GM19099 (cell line): ENCODE measurements at regions not wholly inside any gene's neighbourhood (a gene's known extent, or its start where the extent isn't known, plus 50 kb on each side); places are given as distances from the start of the nearest gene placed in this dataset.

Experiments
- POLR2A ChIP-seq: IDR thresholded peaks from 3 replicates; pipeline ENCODE4 v1.6.1; 2011; ENCODE audit warnings: low read depth; ENCODE audit not compliant: insufficient read length; ENCODE audit errors: extremely low read depth

DNA sequence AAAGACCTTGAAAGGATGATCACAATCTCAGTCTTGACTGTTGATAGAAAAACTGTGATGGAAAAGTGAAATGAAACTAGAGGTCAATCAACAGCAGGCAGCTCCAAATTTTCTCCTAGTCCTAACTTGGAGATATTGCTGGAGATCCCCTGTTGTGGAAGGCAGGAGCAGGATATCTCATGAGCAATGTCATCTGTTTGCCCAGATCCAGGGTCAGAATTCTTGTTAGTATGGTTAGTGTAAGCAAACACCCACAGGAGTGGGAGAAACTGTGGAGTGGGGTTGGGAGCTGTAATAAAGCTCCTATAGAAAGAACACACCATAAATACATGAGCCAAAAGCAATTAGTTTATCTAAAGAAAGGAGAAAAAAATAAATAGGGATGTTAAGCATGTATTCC lies 169.0 kb downstream of the AKR1D1 start:
- no peak for TF ChIP-seq POLR2A

DNA sequence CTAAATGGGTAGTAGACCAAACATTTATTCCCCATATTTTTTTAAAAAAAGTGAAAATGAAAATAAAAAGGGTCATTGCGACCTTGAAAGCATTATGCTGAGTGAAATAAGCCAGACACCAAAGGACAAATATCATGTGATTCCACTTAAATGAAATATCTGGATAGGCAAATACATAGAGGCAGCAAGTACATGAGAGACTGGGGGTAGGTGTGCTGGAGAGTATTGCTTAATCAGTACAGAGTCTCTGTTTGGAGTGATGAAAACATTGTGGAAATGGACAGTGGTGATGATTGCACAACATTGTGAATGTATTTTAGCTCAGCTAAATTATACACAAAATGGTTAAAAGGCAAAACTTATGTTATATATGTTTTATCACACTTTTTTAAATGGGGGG lies 169.4 kb downstream of the AKR1D1 start:
- TF ChIP-seq POLR2A, result no peak

DNA sequence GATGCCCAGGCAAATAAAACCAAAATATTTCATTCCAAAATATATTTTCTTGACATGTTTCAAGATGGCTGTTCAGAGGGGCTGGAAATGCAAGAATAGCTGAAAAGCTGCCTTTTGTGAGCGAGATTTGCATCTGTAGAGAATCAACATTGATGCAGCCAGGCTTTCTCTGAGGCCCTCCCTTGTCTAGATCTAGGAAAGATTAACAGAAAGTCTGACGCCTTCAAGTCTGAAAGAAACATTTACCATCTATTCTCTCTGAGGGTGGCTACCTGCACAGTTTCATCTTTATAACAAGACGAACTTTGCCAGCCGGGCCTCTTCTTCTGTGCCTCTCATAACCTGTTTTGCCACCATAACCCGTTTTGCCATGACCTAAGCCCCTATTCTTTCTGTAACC lies 170.2 kb downstream of the AKR1D1 start:
- no peak for TF ChIP-seq POLR2A

DNA sequence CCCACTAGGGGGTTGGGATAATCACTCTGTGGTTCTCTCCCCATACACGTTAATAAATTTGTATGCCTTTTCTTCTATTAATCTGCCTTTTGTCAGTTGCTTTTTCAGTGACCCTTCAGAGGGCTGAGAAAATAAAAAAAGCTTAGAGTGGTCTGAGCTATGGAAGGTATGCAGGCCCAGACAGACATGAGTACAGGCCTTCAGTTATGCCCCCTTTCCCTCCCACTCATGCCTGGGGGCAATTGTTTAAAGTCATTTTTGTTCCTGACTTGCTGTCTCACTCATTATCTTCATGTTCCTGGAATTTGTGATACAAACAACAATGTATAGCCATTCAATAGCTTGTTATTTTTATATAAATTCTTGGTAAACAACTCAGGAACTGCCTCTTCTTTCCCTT lies 170.8 kb downstream of the AKR1D1 start:
- TF ChIP-seq POLR2A, result no peak

DNA sequence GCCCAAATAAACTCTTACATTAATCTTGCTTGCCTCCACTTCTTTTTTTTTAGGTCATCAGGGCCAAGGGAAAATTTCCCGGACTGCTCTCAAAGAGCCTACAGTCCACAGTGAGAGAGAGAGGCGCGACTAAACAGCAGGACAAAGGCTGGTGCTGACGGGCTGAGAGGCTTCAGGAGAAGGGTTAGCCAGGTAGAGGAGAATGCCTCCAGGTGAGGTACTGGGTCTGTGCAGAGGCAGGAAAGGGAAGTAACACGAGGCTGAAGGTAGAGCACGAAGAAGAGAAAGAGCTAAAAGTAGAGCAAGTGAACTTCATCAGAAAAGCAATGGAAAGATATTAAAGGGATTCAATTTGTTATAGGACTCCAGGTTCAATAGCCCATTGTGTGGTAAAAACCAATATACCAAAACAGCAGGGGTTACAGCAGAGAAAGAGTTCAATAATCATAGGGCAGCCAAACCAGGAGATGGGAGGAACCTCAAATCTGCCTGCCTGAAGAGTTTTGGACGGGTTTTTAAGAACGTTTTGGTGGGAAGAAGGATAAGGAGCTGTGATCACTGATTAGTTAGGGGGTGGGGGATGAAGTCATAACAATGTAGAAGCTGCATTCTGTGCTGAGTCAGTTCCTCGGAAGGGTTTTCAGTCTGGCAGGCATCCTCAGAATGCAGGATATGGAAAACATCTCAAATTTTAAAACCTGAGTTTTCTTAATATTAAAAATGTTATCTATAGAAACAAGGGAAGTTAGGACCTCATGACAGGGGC lies 171.5 kb downstream of the AKR1D1 start:
- no peak for TF ChIP-seq POLR2A

DNA sequence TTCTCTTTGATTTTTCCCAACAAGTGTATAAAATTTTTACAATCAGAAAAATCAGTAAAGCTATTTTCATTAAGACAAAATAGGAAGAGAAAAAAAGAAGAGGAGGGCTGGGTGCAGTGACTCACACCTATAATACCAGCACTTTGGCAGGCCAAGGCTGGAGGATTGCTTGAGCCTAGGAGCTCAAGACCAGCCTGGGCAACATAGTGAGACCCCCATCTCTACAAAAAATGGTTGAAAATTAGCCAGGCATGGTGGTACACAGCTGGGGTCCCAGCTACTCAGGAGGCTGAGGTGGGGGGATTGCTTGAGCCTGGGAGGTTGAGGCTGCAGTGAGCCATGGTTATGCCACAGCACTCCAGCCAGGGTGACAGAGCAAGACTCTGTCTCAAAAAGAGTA lies 172.3 kb downstream of the AKR1D1 start:
- no peak for TF ChIP-seq POLR2A

DNA sequence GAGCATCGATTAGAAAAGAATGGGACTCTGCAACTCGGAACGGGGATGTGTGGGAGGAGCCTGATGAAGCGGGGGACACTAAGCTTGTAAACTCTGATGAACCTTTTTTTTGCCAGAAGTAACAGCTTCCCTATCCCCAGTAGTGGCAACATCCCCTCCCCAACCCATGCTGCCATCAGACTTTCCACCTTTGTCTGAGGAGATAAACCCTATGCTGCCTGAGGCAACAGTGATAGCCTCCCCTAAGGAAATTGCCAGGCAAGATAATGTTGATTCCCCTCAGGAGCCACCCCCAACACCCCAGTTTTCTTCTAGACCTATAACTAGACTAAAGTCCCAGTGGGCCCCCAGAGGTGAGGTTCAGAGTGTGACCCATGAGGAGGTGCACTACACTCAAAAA lies 173.7 kb downstream of the AKR1D1 start:
- no peak for TF ChIP-seq POLR2A

DNA sequence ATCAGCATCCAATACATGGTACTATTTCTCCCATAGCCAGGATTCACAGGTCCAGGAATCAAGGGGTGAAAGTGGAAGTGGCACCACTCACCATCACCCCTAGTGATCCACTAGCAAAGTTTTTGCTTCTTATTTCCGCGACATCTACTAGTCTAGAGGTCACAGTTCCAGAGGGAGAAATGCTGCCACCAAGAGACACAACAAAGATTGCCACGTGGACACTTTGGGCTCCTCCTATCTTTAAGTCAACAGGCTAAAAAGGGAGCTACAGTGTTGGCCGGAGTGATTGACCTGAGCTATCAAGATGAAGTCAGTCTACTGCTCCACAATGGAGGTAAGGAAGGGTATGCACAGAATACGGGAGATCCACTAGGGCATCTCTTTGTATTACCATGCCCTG lies 178.2 kb downstream of the AKR1D1 start:
- TF ChIP-seq POLR2A, result no peak

DNA sequence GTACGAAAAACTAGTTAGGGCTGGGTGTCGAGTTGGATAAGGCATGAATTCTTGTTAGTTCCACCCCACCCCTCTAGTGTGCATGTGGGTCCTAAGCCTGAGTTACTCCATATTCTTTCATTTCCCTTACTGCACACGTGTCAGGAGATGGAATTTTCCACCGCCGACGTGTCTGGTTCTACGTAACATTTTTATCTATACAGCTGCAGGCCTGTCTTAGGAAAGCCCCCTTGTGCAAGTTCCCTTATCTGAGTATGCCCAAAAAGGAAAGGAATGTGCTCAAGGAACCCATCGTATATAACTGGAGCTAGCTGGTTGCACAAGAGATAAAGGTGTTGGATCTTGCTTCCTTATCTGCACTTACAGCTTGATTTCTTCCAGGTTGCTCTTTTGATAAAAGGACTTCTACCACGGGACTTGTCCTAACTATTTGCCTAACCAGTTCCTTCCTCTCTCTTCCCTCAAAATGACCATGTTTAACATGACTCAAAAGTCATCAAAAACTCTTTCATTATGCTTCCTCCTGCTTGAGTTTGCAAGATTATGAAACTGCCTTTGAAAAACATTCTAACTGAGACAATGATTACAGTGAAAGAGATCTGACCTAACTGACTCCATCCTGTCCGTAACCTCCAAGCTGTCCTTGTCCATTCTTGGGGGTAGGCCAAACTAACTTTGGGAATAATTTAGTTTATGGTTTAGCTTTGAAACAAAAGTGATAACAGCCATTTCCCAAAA lies 181.4 kb downstream of the AKR1D1 start:
- TF ChIP-seq POLR2A, result no peak

DNA sequence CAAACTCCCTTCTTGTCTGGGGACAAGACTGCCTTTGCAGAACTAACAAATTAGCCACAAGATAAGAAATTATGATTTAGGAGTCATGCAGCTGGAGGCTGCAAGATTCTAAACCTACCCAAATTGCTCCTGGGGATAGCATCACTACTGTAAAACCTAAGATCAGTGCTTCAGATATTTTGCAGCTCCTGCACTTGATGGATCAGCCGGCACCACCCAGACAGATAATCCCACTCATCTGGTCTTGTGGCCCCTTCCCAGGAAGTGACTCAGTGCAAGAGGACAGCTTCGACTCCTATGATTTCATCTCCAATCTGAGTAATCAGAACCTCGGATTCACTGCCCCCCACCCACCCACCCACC lies 181.9 kb downstream of the AKR1D1 start:
- TF ChIP-seq POLR2A, result no peak

DNA sequence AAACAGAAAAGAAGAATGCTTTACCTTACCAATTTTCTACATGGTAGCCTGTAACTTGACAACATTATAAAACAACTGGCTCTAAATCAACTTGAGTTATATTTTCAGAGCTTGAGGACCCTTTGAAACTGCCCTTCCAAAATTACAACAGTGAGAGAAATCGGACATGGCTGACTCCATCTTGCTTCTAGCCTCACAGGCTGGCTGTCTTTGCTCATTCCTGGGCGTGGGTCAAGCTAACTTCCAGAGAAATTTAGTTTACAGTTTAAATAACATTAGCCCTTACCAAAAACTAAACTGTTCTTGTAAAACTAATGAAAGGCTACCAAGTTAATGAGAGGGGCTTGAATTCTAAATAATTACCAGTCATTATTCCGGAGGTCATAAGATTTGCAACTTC lies 183.4 kb downstream of the AKR1D1 start:
- TF ChIP-seq POLR2A, result no peak

DNA sequence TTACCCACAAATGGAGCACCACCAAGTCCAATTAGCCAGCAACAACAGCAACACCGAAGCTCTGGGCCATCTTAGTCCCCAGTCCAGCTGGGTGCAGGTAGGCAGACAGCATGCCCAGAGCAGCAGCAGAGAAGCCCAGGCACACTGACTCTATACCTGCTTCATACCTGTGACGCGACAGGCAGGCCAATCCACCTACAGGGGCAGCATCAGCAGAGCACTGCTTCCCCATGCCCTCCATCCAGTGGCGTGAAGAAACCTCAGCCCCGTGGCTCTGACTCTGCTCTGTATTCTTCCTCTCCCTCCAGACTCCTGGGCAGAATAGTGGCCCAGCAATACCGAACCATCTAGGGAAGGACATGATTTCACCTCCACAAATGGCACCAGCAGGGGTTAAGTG lies 191.7 kb downstream of the AKR1D1 start:
- no peak for TF ChIP-seq POLR2A

DNA sequence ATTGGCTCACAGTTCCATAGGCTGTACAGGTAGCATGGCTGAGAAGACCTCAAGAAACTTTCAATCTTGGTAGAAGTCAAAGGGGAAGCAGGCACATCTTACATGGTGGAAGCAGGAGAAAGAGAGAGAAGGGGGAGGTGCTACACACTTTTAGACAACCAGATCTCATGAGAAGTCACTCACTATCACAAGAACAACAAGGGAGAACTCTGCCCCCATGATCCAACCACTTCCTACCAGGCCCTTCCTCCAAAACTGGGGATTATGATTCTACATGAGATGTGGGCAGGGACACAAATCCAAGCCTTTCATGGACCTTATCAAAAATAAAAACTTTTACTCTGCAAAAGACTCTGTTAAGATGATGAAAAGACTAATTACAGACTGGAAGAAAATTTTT lies 183.2 kb upstream of the TRIM24 start:
- no peak for TF ChIP-seq POLR2A

DNA sequence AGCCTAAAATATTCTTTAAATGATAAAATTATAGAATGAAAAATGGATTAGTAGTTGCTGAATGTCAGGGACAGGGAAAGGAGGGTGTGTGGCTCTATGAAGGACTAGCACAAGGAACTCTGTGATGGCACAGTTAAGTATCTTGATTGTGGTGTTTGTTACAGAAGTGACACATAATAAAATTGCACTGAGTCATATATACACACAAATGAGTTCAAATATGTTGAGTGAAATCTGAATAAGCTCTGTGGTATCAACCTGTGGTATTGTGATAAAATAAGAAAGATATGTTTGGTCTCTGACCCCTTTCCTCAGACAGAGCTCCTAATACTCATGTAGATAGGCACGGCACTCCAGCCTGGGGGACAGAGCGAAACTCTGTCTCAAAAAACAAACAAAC lies 181.5 kb upstream of the TRIM24 start:
- no peak for TF ChIP-seq POLR2A

DNA sequence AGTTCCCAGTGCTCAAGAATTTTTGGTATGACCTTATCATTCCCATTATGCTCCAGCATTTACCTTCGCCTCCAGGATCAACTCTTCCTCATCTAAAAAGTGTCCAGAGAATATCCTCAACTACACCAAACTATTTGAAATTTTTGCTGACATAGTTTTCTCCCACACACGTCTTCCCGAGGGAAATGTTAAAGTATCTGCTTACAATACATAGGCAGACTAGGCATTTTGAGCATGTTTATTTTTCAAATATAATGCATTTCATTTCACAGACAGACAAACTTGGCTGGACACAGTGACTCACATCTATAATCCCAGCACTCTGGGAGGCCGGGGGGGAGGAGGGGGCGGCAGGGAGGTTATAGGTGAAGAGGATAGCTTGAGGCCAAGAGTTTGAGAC lies 177.1 kb upstream of the TRIM24 start:
- no peak for TF ChIP-seq POLR2A

DNA sequence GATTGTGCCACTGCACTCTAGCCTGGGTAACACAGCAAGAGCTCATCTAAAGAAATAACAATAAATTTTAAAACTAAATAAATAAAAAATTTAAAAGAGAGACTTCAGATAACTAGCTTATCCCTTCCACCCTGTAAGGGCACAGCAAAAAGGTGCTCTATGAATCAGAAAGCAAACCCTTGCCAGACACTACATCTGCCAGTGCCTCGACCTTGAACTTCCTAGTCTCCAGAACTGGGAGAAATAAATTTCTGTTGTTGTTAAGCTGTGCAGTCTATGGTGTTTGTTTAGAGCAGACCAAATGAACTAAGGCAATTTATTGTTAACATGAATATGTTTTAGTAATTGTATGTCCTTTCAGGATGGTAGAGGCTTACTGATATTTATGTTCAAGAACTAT lies 174.9 kb upstream of the TRIM24 start:
- no peak for TF ChIP-seq POLR2A

DNA sequence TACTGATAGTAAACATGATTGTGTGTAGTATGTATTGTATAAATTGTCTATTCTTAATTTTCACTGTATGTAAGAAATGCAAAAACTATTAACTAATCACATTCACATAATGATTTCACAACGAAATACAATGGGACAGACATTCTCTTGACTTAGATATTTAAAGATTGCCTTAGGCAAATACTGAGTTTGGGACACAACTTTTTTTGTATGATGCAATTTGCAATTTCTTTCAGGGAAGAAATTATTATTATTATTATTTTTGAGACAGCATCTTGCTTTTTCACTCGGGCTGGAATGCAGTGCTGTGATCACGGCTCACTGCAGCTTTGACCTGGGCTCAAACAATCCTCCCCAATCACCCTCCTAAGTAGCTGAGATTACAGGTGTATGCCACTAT lies 173.2 kb upstream of the TRIM24 start:
- TF ChIP-seq POLR2A, result no peak

DNA sequence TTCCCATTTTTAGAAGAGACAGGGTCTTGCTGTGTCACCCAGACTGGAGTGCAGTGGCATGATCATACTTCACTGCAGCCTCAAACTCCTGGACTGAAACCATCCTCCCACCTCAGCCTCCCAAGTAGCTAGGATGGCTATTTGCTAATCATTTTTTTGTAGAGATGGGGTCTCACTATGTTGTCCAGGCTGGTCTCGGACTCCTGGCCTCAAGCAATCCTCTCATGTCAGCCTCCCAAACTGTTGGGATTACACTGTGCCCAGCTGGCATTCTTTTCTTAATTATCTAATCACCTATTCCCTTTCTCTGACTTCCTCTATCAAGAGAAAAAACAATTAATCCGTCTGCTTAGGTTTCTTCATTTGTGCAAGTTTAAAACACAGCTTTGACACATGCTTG lies 172.5 kb upstream of the TRIM24 start:
- TF ChIP-seq POLR2A, result no peak

DNA sequence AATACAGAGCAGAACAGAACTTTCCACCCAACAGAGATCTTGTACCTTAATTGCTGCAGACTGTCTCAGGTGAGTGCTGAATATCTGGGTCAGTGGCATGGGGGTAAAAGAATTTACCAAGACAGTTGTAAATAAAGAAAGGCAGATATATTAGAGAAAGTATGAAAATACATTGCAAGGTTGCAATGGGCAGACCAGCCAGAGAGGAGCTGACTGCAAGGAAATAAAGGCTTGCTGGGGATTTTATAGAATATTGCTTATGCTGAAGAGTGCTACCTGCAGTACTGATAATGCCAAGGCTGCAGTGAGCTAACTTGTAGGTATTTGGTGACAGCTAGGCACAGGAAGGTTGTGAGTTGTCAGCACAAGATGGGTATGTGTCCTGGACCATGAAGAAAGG lies 171.0 kb upstream of the TRIM24 start:
- TF ChIP-seq POLR2A, result no peak
